ENCODE measurements at regions not wholly inside any gene's neighbourhood (a gene's known extent, or its start where the extent isn't known, plus 50 kb on each side); places are given as distances from the start of the nearest gene placed in this dataset.
"Not testable (repeated sequence)": the region's sequence is repeated elsewhere in the genome, so short reads cannot be mapped to it uniquely, and the experiment has no call there.

DNA sequence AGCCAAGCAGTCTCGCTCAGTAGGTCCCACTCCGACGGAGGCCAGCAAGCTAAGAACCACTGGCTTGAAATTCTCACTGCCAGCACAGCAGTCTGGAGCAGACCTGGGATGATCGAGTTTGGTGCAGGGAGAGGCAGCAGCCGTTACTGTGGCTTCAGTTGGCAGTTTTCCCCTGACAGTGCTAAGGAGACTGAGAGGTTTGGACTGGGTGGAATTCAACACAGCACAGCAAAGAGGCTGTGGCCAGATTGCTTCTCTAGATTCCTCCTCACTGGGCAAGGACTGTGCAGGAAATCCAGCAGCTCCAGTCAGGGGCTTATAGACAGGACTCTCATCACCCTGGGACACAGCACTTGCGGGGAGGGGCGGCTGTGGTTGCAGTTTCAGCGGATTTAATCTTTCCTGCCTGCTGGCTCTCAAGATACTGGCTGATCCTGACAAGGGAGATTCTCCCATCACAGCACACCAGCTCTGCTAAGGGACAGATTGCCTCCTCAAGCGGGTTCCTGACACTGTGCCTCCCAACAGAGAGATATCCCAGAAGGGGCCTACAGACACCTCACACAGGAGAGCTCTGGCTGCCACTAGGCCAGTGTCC, 122.1 kb downstream of the YIPF5 start:
- no peaks in the 10 kb centered on the region for H3K9me3 ChIP-seq
- no peaks in the 10 kb centered on the region for H3K4me1 ChIP-seq
- no peak for TF ChIP-seq EP300 (IDR thresholded peaks at IDR 0.05)
- TF ChIP-seq POLR2AphosphoS5 (IDR thresholded peaks at IDR 0.05), result no peak
- TF ChIP-seq, protein P1, sequence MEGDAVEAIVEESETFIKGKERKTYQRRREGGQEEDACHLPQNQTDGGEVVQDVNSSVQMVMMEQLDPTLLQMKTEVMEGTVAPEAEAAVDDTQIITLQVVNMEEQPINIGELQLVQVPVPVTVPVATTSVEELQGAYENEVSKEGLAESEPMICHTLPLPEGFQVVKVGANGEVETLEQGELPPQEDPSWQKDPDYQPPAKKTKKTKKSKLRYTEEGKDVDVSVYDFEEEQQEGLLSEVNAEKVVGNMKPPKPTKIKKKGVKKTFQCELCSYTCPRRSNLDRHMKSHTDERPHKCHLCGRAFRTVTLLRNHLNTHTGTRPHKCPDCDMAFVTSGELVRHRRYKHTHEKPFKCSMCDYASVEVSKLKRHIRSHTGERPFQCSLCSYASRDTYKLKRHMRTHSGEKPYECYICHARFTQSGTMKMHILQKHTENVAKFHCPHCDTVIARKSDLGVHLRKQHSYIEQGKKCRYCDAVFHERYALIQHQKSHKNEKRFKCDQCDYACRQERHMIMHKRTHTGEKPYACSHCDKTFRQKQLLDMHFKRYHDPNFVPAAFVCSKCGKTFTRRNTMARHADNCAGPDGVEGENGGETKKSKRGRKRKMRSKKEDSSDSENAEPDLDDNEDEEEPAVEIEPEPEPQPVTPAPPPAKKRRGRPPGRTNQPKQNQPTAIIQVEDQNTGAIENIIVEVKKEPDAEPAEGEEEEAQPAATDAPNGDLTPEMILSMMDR (IDR thresholded peaks at IDR 0.05), result no peak
- no peak for TF ChIP-seq POLR2A (IDR thresholded peaks at IDR 0.05)
- no peaks in the 10 kb centered on the region for H3K27me3 ChIP-seq
- no peaks in the 10 kb centered on the region for H3K36me3 ChIP-seq
- no peak overlapping the region for H3K4me3 ChIP-seq
- DNase-seq (ENCODE audit: low spot score in 2 of 2), result no peak
- WGBS, result 69% methylated on average over 4 of the region's 9 CpGs
- no peak overlapping the region for H3K27ac ChIP-seq

DNA sequence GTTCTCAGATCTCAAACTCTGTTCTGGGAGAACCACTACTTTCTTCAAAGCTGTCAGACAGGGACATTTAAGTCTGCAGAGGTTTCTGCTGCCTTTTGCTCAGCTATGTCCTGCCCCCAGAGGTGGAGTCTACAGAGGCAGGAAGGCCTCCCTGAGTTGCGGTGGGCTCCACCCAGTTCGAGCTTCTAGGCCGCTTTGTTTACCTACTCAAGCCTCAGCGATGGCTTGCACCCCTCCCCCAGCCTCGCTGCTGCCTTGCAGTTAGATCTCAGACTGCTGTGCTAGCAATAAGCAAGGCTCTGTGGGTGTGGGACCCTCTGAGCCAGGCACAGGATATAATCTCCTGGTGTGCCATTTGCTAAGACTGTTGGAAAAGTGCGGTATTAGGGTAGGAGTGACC, 115.1 kb downstream of the YIPF5 start:
- WGBS, result 100% methylated on average over 2 of the region's 6 CpGs
- H3K36me3 ChIP-seq, H3K27ac ChIP-seq: not testable (repeated sequence)

DNA sequence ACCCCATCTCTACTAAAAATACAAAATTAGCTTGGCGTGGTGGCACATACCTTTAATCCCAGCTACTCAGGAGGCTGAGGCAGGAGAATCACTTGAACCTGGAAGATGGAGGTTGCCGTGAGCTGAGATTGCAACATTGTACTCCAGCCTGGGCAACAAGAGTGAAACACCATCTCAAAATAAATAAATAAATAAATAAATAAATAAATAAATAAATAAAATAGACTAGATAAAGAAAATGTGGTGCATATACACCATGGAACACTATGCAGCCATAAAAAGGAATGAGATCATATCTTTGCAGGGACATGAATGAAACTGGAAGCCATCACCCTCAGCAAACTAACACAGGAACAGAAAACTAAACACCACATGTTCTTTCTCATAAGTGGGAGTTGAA, 110.4 kb downstream of the YIPF5 start:
- H3K4me3 ChIP-seq; DNase-seq (ENCODE audit: low spot score in 2 of 2); H3K4me1 ChIP-seq; H3K27ac ChIP-seq; H3K36me3 ChIP-seq; H3K27me3 ChIP-seq; H3K9me3 ChIP-seq: not testable (repeated sequence)
- WGBS, result 100% methylated on average over 2 of the region's 2 CpGs

More for the DNA sequence above, 115.1 kb downstream of the YIPF5 start:
- H3K4me1 ChIP-seq; H3K9me3 ChIP-seq; DNase-seq (ENCODE audit: low spot score in 2 of 2); H3K27me3 ChIP-seq; H3K4me3 ChIP-seq: not testable (repeated sequence)

DNA sequence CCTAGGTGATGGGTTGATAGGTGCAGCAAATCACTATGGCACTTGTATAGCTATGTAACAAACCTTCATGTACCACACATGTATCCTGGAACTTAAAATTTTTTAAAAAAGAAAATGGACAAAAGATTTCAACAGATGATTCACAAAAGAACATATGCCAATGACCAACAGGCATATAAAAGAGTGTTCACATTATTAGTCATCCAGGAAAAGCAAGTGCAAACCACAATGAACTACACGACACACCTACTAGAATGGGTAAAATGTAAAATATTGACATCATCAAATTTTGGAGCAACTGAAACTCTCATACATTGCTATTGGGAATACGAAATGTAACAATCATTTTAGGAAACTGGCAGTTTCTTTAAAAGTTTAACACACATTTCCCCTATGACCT, 109.9 kb downstream of the YIPF5 start:
- TF ChIP-seq EP300 (IDR thresholded peaks at IDR 0.05) (no peak), POLR2A (IDR thresholded peaks at IDR 0.05) (no peak), POLR2AphosphoS5 (IDR thresholded peaks at IDR 0.05) (no peak)
- TF ChIP-seq, protein P1 (IDR thresholded peaks at IDR 0.05), result no peak
- no peaks in the 10 kb centered on the region for H3K27me3 ChIP-seq
- H3K4me1 ChIP-seq, result no peaks in the 10 kb centered on the region
- H3K9me3 ChIP-seq, result peaks cover 3% of the 10 kb centered on the region
- H3K36me3 ChIP-seq, result no peaks in the 10 kb centered on the region
- DNase-seq (ENCODE audit: low spot score in 2 of 2), result no peak
- H3K4me3 ChIP-seq, result no peak overlapping the region
- H3K27ac ChIP-seq, result no peak overlapping the region
- WGBS, result 85% methylated on average over 2 of the region's 2 CpGs

DNA sequence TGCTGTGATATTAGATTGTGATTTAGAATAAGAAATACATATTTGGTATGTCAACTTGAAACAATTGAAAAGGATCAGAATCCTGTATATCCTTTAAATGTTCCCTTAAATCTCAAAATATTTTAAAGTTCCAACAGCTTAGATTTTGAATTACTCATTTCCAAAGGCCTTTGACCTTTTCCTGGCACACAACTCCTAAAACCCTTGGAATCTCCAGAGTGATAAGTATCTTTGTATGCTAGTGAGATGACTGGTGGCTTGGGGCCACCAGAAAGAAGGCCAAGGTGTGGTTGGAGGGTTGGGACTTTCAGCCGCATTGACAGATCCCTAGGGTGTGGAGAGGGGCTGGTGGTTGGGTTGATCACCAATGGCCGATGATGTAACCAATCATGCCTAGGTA, 104.7 kb downstream of the YIPF5 start:
- 85% methylated on average over 2 of the region's 2 CpGs for whole genome bisulfite sequencing

DNA sequence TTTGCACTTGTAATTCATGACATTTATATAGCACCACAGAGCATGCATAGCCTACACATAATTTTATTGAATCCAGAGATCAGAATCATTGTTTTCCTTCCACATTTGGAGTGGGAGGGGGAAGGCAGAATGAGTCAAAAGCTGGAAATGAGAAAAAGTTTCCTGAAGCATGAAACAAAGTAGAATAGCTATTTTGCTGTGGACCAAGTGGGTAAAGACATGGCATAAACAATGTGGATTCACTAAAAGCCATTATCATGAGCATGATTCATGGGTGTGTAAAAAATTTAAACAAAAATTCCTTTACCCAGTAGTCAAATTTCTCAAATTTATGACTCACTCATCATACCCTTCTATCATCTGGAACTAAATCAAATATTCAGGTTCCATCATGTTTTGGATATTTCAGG, 97.9 kb downstream of the YIPF5 start:
- TF ChIP-seq POLR2AphosphoS5 (IDR thresholded peaks at IDR 0.05) (no peak), EP300 (IDR thresholded peaks at IDR 0.05) (no peak), POLR2A (IDR thresholded peaks at IDR 0.05) (no peak)
- TF ChIP-seq, protein P1 (IDR thresholded peaks at IDR 0.05), result no peak
- no peaks in the 10 kb centered on the region for H3K36me3 ChIP-seq
- H3K4me3 ChIP-seq, result no peak overlapping the region
- DNase-seq (ENCODE audit: low spot score in 2 of 2), result no peak
- no peaks in the 10 kb centered on the region for H3K27me3 ChIP-seq
- no peaks in the 10 kb centered on the region for H3K4me1 ChIP-seq
- no peak overlapping the region for H3K27ac ChIP-seq
- H3K9me3 ChIP-seq, result no peaks in the 10 kb centered on the region

More for the DNA sequence above, 104.7 kb downstream of the YIPF5 start:
- no peak for DNase-seq (ENCODE audit: low spot score in 2 of 2)
- Histone ChIP-seq H3K27ac (no peak overlapping the region), H3K27me3 (no peaks in the 10 kb centered on the region), H3K4me1 (no peaks in the 10 kb centered on the region), H3K4me3 (no peak overlapping the region), H3K9me3 (no peaks in the 10 kb centered on the region), H3K36me3 (no peaks in the 10 kb centered on the region)
- TF ChIP-seq POLR2AphosphoS5 (IDR thresholded peaks at IDR 0.05) (no peak), POLR2A (IDR thresholded peaks at IDR 0.05) (no peak), EP300 (IDR thresholded peaks at IDR 0.05) (no peak)
- TF ChIP-seq, protein P1 (IDR thresholded peaks at IDR 0.05), result no peak

All from suprapubic skin (tissue), 4 donors.